Fibroblast of lung (primary cell): ENCODE measurements at regions not wholly inside any gene's neighbourhood (a gene's known extent, or its start where the extent isn't known, plus 50 kb on each side); places are given as distances from the start of the nearest gene placed in this dataset.

Experiments used
- DNase-seq, 2 donors: peaks; one replicate each; pipeline versions ENCODE4 v3.0.0 to v3.0.0-alpha.2; 2010; ENCODE audit warnings: low read depth in 2 of 2
- H2AFZ ChIP-seq: 2 replicates; pipeline ENCODE4 v1.5.1; 2012; ENCODE audit warnings: low read length, control low read depth, inconsistent platforms
- H3K27ac ChIP-seq: 2 replicates; pipeline ENCODE4 v1.5.1; 2011; ENCODE audit warnings: low read length, control low read depth; ENCODE audit not compliant: insufficient read depth
- H3K27me3 ChIP-seq: 2 replicates; pipeline ENCODE4 v1.5.1; 2011; ENCODE audit warnings: mild to moderate bottlenecking, low read length; ENCODE audit not compliant: control insufficient read depth, insufficient read depth
- H3K36me3 ChIP-seq: 2 replicates; pipeline ENCODE4 v1.5.1; 2011; ENCODE audit warnings: low read length; ENCODE audit not compliant: control insufficient read depth, insufficient read depth
- H3K4me1 ChIP-seq: 2 replicates; pipeline ENCODE4 v1.5.1; 2011; ENCODE audit warnings: low read length; ENCODE audit not compliant: control insufficient read depth, insufficient read depth; ENCODE audit errors: extremely low read depth
- H3K4me2 ChIP-seq: 2 replicates; pipeline ENCODE4 v1.5.1; 2011; ENCODE audit warnings: low read length, control low read depth; ENCODE audit not compliant: insufficient read depth; ENCODE audit errors: extremely low read depth
- H3K4me3 ChIP-seq, 4 experiments: fragments of 200-600 bp in 1 of 4; sonication (generic) in 1 of 4; replicated peaks in 1 of 4; 2 replicates each; pipeline ENCODE4 v1.5.1; 2011 to 2016; ENCODE audit warnings: low read length in 4 of 4, low read depth in 3 of 4, mild to moderate bottlenecking in 3 of 4, control low read depth in 2 of 4, inconsistent platforms in 1 of 4, mixed read lengths in 1 of 4; ENCODE audit not compliant: insufficient read depth in 1 of 4; ENCODE audit errors: control extremely low read depth in 1 of 4
- H3K79me2 ChIP-seq: 2 replicates; pipeline ENCODE4 v1.5.1; 2012; ENCODE audit warnings: mild to moderate bottlenecking, low read length, inconsistent platforms; ENCODE audit not compliant: control insufficient read depth, insufficient read depth
- H3K9ac ChIP-seq: 2 replicates; pipeline ENCODE4 v1.5.1; 2011; ENCODE audit warnings: mild to moderate bottlenecking, low read length, control low read depth; ENCODE audit not compliant: insufficient read depth
- H3K9me3 ChIP-seq: 2 replicates; pipeline ENCODE4 v1.5.1; 2012; ENCODE audit warnings: low read depth, low read length; ENCODE audit not compliant: control insufficient read depth, insufficient read depth
- H4K20me1 ChIP-seq: 2 replicates; pipeline ENCODE4 v1.5.1; 2011; ENCODE audit warnings: low read length; ENCODE audit not compliant: control insufficient read depth, insufficient read depth; ENCODE audit errors: extremely low read depth
- CTCF ChIP-seq, 2 donors: IDR thresholded peaks in 1 of 2; conservative IDR thresholded peaks in 1 of 2; 1 replicate in 1 of 2; 2 replicates in 1 of 2; pipeline ENCODE4 v1.5.1; 2011 to 2012; ENCODE audit warnings: low read length in 2 of 2, control low read depth in 1 of 2, inconsistent platforms in 1 of 2, low read depth in 1 of 2, mild to moderate bottlenecking in 1 of 2
- EZH2 ChIP-seq: IDR thresholded peaks from 2 replicates; pipeline ENCODE4 v1.5.1; 2012; ENCODE audit warnings: low read length, control low read depth, mild to moderate bottlenecking; ENCODE audit errors: missing control alignments

GRCh38 chr4:12658146-12658545 lies 826.0 kb downstream of the RAB28 start:
- Histone ChIP-seq H3K4me2 (no peak overlapping the region), H3K27ac (no peak overlapping the region), H3K9ac (no peak overlapping the region), H3K4me3 (no peak overlapping the region), H2AFZ (no peak overlapping the region), H3K27me3 (no peaks in the 10 kb centered on the region), H3K79me2 (no peaks in the 10 kb centered on the region), H4K20me1 (no peaks in the 10 kb centered on the region), H3K9me3 (no peaks in the 10 kb centered on the region), H3K4me1 (no peaks in the 10 kb centered on the region), H3K36me3 (no peaks in the 10 kb centered on the region)
- DNase-seq, result no peak
- no peak for TF ChIP-seq CTCF (conservative IDR thresholded peaks at IDR 0.05 in 1 of 2, IDR thresholded peaks at IDR 0.05 in 1 of 2; ENCODE audit: low read depth in 1 of 2, low read length in 2 of 2)
- TF ChIP-seq EZH2, result no peak

- no peaks in the 10 kb centered on the region for H4K20me1 ChIP-seq
- no peaks in the 10 kb centered on the region for H3K36me3 ChIP-seq
- no peaks in the 10 kb centered on the region for H3K9me3 ChIP-seq
- H3K27me3 ChIP-seq, result no peaks in the 10 kb centered on the region
- no peak overlapping the region for H3K27ac ChIP-seq
- H3K9ac ChIP-seq, result no peak overlapping the region
- no peak overlapping the region for H3K4me3 ChIP-seq
- H2AFZ ChIP-seq, result no peak overlapping the region
- H3K4me2 ChIP-seq, result no peak overlapping the region
- DNase-seq, result no peak
- H3K4me1 ChIP-seq, result no peaks in the 10 kb centered on the region
- no peak for TF ChIP-seq CTCF (conservative IDR thresholded peaks at IDR 0.05 in 1 of 2, IDR thresholded peaks at IDR 0.05 in 1 of 2; ENCODE audit: low read depth in 1 of 2, low read length in 2 of 2)
- no peak for TF ChIP-seq EZH2
- H3K79me2 ChIP-seq, result no peaks in the 10 kb centered on the region
These were observed 832.3 kb downstream of the RAB28 start for GRCh38 chr4:12651876-12652275.

DNA sequence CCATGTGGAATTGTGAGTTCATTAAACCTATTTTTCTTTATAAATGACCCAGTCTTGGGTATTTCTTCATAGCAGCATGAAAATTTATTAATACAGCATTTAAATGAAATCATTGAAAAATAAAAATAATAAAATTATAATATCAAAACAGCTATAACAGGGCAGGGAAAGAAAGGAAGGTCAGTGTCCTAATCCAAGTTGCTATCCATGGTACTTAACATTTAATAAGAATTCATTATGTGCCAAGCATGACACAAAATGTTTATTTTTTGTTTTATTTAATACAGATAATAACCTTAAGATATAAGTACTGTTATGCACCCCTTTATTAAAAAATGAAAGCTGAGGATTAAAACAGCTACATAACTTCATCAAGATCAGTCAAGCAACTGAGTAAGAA lies 838.4 kb downstream of the RAB28 start:
- H3K36me3 ChIP-seq, result no peaks in the 10 kb centered on the region
- no peak overlapping the region for H3K27ac ChIP-seq
- no peaks in the 10 kb centered on the region for H3K9me3 ChIP-seq
- no peaks in the 10 kb centered on the region for H3K4me1 ChIP-seq
- no peak overlapping the region for H3K4me2 ChIP-seq
- H3K9ac ChIP-seq, result no peak overlapping the region
- H3K27me3 ChIP-seq, result no peaks in the 10 kb centered on the region
- no peaks in the 10 kb centered on the region for H3K79me2 ChIP-seq
- TF ChIP-seq EZH2 (no peak), CTCF (conservative IDR thresholded peaks at IDR 0.05 in 1 of 2, IDR thresholded peaks at IDR 0.05 in 1 of 2; ENCODE audit: low read depth in 1 of 2, low read length in 2 of 2) (no peak)
- H2AFZ ChIP-seq, result no peak overlapping the region
- H4K20me1 ChIP-seq, result no peaks in the 10 kb centered on the region
- no peak for DNase-seq
- no peak overlapping the region for H3K4me3 ChIP-seq
